ENCODE measurements at regions not wholly inside any gene's neighbourhood (a gene's known extent, or its start where the extent isn't known, plus 50 kb on each side); places are given as distances from the start of the nearest gene placed in this dataset.

DNA sequence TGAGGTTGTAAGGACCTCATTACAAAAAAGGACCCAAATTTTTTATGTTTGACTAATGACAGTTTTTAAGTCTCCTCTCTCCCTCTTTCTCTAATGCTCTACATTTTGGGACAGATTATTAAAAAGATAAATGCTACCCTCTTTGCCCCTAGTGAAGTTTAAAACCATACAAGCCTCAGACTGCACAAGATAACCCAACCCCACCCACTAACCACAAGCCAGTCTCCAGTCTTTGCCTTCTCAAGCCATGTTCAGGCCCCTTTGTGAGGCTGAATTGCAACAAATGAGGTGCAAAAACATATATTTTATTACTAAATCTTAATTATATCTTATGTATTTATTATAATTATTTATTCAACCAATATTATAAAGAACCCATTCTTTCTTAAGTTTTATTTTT is 597.2 kb upstream of the BRINP3 start:
- TF ChIP-seq CTCF (conservative IDR thresholded peaks at IDR 0.05 in 1 of 2, IDR thresholded peaks at IDR 0.05 in 1 of 2; ENCODE audit: extremely low read depth in 1 of 2, insufficient read depth in 1 of 2, low read depth in 1 of 2, low read length in 2 of 2) (no peak), EZH2 (IDR thresholded peaks at IDR 0.05; ENCODE audit: borderline replicate concordance, low read length) (no peak)

Data from mammary epithelial cell (primary cell).